ENCODE measurements at regions not wholly inside any gene's neighbourhood (a gene's known extent, or its start where the extent isn't known, plus 50 kb on each side); places are given as distances from the start of the nearest gene placed in this dataset.

DNA sequence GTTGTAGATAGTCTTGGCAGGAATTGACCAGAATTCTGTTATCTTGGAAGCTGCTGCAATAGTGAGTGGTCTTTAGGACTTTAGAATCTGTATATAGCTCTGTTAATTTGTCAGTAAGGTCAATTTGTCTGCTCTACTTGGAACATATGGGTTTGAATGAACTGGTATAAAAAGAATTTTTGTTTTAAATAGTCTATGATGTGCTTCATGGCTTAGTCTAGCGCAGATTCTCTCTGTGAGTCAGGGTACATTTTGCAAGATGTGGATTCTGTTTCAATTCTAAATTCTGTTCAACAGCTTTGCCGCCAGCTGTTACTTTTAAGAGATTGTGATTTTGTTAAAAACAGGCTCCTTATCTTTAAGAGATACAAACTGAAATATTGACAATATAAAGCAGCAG is 135.9 kb upstream of the AGBL1 start:
- TF ChIP-seq, protein P1, sequence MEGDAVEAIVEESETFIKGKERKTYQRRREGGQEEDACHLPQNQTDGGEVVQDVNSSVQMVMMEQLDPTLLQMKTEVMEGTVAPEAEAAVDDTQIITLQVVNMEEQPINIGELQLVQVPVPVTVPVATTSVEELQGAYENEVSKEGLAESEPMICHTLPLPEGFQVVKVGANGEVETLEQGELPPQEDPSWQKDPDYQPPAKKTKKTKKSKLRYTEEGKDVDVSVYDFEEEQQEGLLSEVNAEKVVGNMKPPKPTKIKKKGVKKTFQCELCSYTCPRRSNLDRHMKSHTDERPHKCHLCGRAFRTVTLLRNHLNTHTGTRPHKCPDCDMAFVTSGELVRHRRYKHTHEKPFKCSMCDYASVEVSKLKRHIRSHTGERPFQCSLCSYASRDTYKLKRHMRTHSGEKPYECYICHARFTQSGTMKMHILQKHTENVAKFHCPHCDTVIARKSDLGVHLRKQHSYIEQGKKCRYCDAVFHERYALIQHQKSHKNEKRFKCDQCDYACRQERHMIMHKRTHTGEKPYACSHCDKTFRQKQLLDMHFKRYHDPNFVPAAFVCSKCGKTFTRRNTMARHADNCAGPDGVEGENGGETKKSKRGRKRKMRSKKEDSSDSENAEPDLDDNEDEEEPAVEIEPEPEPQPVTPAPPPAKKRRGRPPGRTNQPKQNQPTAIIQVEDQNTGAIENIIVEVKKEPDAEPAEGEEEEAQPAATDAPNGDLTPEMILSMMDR (IDR thresholded peaks at IDR 0.05) = no peak
- TF ChIP-seq POLR2A (IDR thresholded peaks at IDR 0.05) = no peak

All from right lobe of liver (tissue), 4 donors.